Cardiac fibroblast (primary cell): ENCODE measurements at regions not wholly inside any gene's neighbourhood (a gene's known extent, or its start where the extent isn't known, plus 50 kb on each side); places are given as distances from the start of the nearest gene placed in this dataset.

Experiments
- DNase-seq, 2 donors: peaks; one replicate each; pipeline versions ENCODE4 v3.0.0 to v3.0.0-alpha.2; 2010; ENCODE audit warnings: low read depth in 2 of 2
- H3K4me3 ChIP-seq, 2 donors: replicated peaks in 1 of 2; 1 replicate in 1 of 2; 2 replicates in 1 of 2; pipeline ENCODE4 v1.5.1; 2011; ENCODE audit warnings: low read depth in 2 of 2, low read length in 2 of 2, mild to moderate bottlenecking in 2 of 2, moderate library complexity in 1 of 2
- CTCF ChIP-seq: IDR thresholded peaks from one replicate; pipeline ENCODE4 v1.5.1; 2011; ENCODE audit warnings: low read depth, mild to moderate bottlenecking, low read length, inconsistent platforms

GRCh38 chr6:159578629-159579028 lies 114.4 kb downstream of the SOD2 start:
- DNase-seq, result no peak
- no peak for TF ChIP-seq CTCF
- H3K4me3 ChIP-seq, result no peak overlapping the region

- no peak overlapping the region for H3K4me3 ChIP-seq
- DNase-seq, result no peak
- no peak for TF ChIP-seq CTCF
These were observed 115.5 kb downstream of the SOD2 start for GRCh38 chr6:159577564-159577963.

- DNase-seq, result no peak
- TF ChIP-seq CTCF, result no peak
These were observed 120.5 kb downstream of the SOD2 start for GRCh38 chr6:159572439-159573110.

GRCh38 chr6:159565181-159565710 lies 127.8 kb downstream of the SOD2 start:
- no peak overlapping the region for H3K4me3 ChIP-seq
- no peak for DNase-seq
- TF ChIP-seq CTCF, result no peak

More at GRCh38 chr6:159572439-159573110, 120.5 kb downstream of the SOD2 start:
- no peak overlapping the region for H3K4me3 ChIP-seq

- DNase-seq, result no peak
- H3K4me3 ChIP-seq, result no peak overlapping the region
- no peak for TF ChIP-seq CTCF
These were observed 128.6 kb downstream of the SOD2 start for GRCh38 chr6:159564456-159564855.

- H3K4me3 ChIP-seq, result no peak overlapping the region
- no peak for DNase-seq
- TF ChIP-seq CTCF, result no peak
These were observed 136.0 kb downstream of the SOD2 start for GRCh38 chr6:159557031-159557430.
